ENCODE measurements at regions not wholly inside any gene's neighbourhood (a gene's known extent, or its start where the extent isn't known, plus 50 kb on each side); places are given as distances from the start of the nearest gene placed in this dataset.

- DNase-seq, result no peak
Measured at GRCh38 chr5:92912283-92912682, 668.7 kb downstream of the NR2F1-AS1 start.

DNA sequence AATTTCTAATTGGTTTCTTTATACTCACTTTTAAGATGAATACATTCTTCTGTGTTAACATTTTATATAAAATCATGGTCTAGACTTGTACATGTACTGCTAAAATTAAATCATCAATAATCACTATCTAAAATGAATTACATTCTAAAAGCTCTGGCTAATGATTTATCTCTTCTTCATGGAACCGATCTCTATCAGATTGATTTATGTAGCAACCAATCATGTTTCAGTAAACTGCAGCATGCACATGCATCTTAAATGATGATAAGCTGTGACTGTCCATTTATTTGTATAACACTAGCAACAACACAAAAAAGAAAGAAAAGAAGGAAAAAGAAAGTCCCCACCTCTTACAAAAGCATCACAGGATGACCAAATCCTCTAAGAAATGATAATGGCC is 669.2 kb downstream of the NR2F1-AS1 start:
- DNase-seq, result no peak

DNA sequence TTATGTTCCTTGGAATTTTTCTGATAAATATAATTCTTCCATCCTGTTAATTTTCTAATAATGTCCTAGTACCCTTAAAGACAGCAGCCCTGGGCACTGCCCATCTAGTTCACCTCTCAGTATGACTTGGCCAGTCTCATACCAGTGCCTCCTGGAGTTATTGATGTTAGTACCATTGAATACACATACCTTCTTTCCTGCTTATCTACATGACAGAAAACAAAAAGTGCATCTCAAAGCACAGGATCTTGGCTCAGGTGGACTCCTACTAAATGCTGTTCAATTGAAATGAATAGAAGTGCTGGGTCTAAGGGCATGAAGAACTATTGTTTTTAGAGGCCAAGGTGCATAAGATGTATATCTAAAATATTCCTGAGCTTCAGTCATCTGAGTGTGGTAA is 669.7 kb downstream of the NR2F1-AS1 start:
- no peak for DNase-seq

DNA sequence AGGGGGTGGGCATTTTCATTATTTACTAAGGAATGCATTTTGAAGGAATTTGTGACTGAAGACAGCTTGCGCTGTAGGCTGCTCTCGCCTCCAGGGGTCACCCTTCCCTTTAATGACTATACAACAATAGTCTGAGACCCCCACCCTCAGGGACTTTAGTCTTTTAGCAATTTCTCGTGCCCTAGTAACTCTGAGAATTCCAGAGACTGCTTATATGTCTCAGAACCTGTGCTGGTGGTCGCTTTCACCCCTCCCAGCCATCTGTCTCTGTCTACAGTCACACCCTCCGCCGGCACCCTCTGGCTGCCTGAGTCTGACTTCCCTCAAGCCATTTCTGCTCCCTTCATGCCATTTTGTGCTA is 671.4 kb downstream of the NR2F1-AS1 start:
- DNase-seq, result no peak

DNA sequence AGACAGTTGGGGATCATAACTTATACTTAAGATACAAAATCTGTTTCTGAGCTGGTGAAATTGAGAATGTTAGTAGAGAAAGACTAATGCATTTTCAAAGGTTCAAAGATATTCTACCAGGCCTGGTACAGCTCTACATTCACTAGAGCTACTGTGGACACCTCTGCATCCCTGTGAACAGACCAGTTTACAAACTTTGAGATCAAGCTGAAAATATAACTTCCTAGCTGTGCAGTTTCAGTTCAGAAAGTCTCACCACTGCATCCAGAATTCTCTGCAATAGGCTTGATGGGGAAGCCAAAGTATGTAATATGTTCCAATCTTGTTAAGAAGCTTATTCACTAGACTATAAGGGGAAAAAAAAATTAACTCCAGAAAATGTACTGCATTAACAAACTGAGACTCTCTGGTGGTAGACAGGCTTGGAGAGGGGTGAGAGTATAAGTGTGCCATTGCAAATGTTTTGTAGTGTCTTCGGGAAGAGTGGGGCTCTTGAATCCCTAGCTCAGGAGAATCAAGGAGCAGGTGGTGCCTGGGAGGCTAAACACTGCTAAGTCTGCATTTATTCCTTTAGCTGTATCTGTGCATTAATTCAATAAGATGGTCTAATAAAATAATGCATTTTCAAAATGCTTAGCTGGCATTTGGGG is 671.9 kb downstream of the NR2F1-AS1 start:
- DNase-seq, result no peak

GRCh38 chr5:92907938-92908606 is 672.9 kb downstream of the NR2F1-AS1 start:
- DNase-seq, result no peak

- no peak for DNase-seq
Measured at GRCh38 chr5:92906798-92907376, 674.1 kb downstream of the NR2F1-AS1 start.

- no peak for DNase-seq
Measured at GRCh38 chr5:92904021-92904420, 677.0 kb downstream of the NR2F1-AS1 start.

- DNase-seq, result no peak
Measured at GRCh38 chr5:92899611-92900010, 681.4 kb downstream of the NR2F1-AS1 start.

GRCh38 chr5:92896722-92897121 is 684.3 kb downstream of the NR2F1-AS1 start:
- DNase-seq, result no peak

DNA sequence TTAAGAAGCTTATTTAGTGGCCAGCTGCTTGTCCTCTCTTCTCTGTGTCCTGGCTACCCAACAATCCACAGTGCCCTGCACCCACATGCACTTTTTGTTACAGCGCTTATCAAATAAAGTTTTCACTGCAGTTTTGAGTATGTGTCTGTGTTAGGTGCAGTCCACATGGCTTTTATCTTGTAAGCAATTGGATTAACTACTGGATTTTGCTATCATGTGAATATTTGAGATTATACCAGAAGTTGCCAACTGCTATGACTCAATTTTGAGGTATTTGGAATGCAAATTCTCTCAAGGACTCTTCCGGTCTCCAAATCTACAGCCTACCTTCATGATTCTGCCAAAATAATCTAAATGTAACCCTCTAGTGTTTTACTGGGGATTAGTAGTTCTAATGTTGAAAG is 690.2 kb downstream of the NR2F1-AS1 start:
- DNase-seq, result no peak

DNA sequence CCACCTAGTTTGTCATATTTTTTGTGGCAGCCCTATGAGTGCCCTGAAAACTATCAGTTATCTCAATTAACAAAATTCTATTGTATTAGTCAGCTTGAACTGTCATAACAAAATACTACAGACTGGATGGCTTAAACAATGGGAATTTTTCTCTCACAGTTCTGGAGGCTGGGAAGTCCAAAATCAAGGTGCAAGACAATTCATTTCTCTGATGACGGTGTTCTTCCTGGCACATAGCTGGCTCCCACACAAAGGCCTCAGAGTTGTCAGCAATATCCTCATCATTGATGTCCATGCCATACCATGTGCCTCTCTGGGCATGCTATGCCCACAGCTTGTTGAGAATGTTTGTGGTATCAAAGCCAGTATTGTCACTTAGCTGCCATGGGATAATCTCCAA is 691.9 kb downstream of the NR2F1-AS1 start:
- DNase-seq, result no peak

DNA sequence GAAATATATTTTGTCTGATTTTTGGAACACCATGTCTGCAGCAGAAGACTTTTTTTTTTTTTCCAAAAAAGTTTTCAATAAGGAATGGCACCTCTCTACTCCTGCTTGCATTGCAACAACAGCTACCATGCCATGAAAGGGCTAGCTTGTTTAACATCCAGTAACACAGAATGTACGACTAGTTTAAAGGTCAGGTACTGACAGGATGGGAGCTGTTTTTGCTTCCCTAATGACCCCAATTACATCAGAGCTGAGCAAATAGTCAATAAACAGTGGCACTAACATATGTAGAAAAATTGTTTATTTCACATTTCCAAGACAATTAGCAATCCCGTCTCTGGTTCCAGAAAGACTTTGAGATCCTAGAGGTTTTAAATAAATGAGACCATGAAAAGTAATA is 693.8 kb downstream of the NR2F1-AS1 start:
- DNase-seq, result no peak

- DNase-seq, result no peak
Measured at GRCh38 chr5:92886751-92887150, 694.3 kb downstream of the NR2F1-AS1 start.

DNA sequence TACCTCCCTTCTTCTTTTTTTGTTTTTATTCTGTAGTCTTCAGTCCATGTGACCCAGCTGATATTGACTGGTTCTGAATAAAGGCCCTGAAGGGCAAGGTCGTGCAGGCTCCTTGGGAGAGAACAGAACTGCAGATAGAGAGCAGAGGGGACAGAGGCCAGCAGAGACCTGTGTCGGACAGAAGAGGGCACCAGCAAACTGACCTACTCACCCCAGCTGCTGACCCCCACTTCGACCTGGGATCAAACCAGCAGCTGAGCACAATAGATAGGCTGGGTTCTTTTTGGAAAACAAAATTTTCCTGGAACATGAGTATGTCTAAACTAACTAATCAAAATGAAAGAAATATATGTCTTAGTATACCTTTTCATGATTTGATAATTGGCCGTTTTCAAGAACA is 695.1 kb downstream of the NR2F1-AS1 start:
- DNase-seq, result no peak

GRCh38 chr5:92884469-92884868 is 696.5 kb downstream of the NR2F1-AS1 start:
- no peak for DNase-seq

GRCh38 chr5:92879806-92880543 is 701.0 kb downstream of the NR2F1-AS1 start:
- DNase-seq, result no peak

DNA sequence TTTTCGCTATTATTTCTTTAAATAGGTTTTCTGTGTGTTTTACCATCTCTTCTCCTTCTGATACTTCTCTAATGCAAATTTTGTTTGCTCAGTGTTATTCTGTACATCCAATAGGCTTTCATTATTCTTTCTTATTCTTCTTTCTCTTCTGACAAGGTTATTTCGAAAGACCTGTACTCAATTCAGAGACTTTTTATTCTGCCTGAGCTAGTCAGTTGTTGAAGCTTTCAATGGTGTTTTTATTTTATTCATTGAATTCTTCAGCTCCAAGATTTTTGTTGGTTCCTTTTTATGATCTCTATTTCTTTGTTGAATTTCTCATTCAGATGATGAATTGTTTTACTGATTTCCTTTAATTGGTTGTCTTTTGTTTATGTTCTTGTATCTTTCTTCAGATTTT is 706.2 kb downstream of the NR2F1-AS1 start:
- DNase-seq, result no peak

DNA sequence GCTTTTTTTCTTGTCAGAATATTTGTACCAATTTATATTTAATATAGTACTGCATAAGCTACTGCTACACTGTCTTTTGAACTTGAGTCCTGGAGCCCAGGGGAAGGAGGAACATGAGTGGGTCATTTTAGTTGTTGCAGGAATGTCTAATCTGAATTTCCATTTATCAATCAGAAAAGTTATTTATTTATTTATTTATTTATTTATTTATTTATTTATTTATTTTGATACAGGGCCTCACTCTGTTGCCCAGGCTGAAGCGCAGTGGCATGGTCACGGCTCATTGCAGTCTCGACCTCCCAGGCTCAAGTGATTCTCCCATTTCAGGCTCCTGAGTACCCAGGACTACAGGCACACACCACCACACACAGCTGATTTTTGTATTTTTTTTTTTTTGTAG is 712.6 kb downstream of the NR2F1-AS1 start:
- no peak for DNase-seq

DNA sequence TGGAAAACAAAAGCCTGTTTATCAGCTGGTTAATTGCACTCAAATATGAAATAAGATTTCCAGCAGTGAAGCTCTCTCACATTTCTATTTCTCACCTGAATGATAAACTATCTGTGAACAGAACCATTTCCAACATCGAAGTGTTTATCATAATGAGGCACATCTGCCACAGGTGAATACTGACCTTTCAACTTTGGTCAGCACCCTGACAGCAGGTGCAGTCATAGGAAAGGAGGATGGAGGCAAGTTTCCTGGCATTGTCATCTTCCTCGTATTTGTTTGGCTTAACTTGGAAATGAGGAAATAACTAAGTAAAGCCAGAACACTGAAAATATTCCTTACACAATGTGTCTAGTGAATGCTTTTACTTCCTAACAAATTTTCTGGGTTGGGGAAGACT is 716.4 kb downstream of the NR2F1-AS1 start:
- no peak for DNase-seq

DNA sequence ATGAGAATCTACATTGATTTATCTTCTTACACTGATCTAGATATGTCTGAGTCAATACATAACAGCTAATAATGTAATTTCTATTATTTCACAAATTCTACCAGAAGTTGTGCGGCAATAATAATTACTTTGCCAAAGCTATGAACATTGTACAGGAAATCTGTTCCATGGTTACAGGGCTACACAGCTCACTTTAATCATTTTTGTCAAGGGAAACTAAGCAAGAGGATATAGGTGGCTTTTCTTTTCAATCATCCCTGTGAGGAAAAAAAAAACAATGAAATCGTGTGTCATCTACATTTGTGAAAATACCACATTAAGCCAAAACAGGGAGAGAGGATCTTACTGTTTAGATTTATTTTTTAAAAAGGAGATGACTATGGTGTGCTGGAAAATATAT is 717.4 kb downstream of the NR2F1-AS1 start:
- no peak for DNase-seq

DNA sequence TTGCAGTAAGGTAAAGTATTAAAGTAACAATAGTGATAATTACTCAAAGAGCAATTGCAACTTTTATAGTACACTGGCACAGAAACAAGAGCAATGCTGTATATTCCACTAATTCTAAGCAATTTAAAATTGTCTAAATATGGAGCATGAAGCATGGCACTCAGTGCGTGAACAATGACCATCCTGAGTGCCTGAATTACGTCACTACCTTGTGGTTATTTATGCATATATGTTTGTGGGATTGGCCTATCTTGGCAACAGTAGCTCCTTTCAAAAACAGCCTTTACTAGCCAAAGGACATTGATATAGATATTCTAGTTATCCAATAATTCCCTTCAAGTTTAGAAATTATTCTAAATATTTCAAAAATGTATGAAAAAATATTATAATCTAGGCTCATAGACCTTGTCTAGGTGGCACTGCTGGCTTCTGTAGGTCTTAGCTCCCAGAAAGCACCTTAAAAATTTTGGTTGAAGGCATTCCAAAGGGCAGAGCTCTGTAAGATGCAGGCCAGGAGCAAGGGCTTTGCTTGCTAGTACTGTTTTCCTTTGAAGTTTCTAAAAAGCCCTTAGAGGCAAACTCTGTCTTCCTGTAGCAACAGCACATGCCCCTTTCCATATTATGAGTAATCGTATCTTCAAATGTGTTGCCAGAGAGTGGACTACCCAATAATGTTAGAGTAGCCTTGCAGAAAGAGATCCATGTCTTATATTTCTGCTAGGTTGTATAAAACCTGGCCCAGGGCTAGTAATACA is 719.3 kb downstream of the NR2F1-AS1 start:
- no peak for DNase-seq

GRCh38 chr5:92860061-92860460 is 721.0 kb downstream of the NR2F1-AS1 start:
- no peak for DNase-seq
